Retinal pigment epithelial cell (primary cell): ENCODE measurements at regions not wholly inside any gene's neighbourhood (a gene's known extent, or its start where the extent isn't known, plus 50 kb on each side); places are given as distances from the start of the nearest gene placed in this dataset.

ENCODE experiments used
- DNase-seq: peaks from one replicate; pipeline ENCODE4 v3.0.0-alpha.2; 2010; ENCODE audit warnings: low read depth
- H3K4me3 ChIP-seq: 2 replicates; pipeline ENCODE4 v1.5.1; 2011; ENCODE audit warnings: mild to moderate bottlenecking, low read length, control low read depth, moderate library complexity
- CTCF ChIP-seq: conservative IDR thresholded peaks from 2 replicates; pipeline ENCODE4 v1.5.1; 2011; ENCODE audit warnings: low read depth, low read length, control low read depth, inconsistent platforms

GRCh38 chr2:2906091-2906490, 471.5 kb downstream of the EIPR1 start:
- TF ChIP-seq CTCF = no peak
- DNase-seq = no peak
- H3K4me3 ChIP-seq = no peak overlapping the region

- no peak for TF ChIP-seq CTCF
- DNase-seq = no peak
- H3K4me3 ChIP-seq = no peak overlapping the region
Observed at GRCh38 chr2:2904721-2905350, 472.8 kb downstream of the EIPR1 start.

DNA sequence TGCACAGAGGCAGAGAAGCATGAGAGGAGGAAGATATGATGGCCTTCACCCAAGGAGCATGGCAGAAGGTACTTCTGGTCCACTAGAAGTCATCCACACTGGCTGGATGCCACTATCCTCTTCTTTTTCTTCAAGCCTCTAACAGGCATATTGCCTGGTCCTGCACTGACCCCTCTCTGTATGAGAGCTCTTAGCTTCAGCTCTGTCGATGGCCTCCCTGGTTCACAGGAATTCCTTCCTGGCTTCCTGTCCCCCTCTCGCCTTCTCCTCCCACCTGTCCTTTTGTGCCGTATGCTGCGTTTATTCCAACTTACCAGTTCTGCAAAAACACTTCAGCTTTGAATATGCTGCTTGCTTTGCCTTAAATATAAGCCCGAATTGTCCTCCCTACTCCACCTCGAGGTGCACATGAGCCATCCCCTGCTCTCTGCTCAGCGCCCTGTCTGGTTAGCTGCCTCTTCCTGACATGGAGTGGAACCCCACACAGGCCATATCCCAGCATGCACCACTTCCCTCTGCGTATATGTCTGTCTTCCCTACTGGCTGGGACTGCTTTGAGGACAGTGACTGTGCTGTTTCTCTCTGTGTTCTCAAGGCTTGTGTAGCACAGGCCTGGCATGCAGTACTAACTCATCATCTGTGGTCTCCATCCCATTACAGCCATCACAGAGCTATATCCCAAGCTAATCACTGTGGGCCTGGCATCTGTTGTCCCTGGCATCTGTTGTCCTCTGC, 474.9 kb downstream of the EIPR1 start:
- H3K4me3 ChIP-seq = no peak overlapping the region
- no peak for DNase-seq
- TF ChIP-seq CTCF = no peak

- no peak overlapping the region for H3K4me3 ChIP-seq
- no peak for TF ChIP-seq CTCF
- DNase-seq = no peak
Observed at GRCh38 chr2:2901384-2902345, 476.0 kb downstream of the EIPR1 start.

GRCh38 chr2:2899826-2900225, 477.8 kb downstream of the EIPR1 start:
- TF ChIP-seq CTCF = no peak
- DNase-seq = no peak
- no peak overlapping the region for H3K4me3 ChIP-seq

- no peak overlapping the region for H3K4me3 ChIP-seq
- no peak for DNase-seq
- no peak for TF ChIP-seq CTCF
Observed at GRCh38 chr2:2898744-2899143, 478.9 kb downstream of the EIPR1 start.
